Progenitor cell of endocrine pancreas (in vitro differentiated cells): ENCODE measurements at regions not wholly inside any gene's neighbourhood (a gene's known extent, or its start where the extent isn't known, plus 50 kb on each side); places are given as distances from the start of the nearest gene placed in this dataset.
"Not testable (repeated sequence)": the region's sequence is repeated elsewhere in the genome, so short reads cannot be mapped to it uniquely, and the experiment has no call there.

Experiments
- DNase-seq: peaks from one replicate; pipeline ENCODE4 v3.0.0; 2021; ENCODE audit warnings: low spot score; ENCODE audit not compliant: unreplicated experiment
- H3K27ac Mint-ChIP-seq: 2 replicates; pipeline ENCODE4 v1.8.0; 2021; ENCODE audit warnings: mild to moderate bottlenecking, moderate library complexity, mixed read lengths
- H3K27me3 Mint-ChIP-seq: 2 replicates; pipeline ENCODE4 v1.8.0; 2021; ENCODE audit warnings: mixed read lengths
- H3K36me3 Mint-ChIP-seq: 2 replicates; pipeline ENCODE4 v1.8.0; 2022; ENCODE audit warnings: mixed read lengths; ENCODE audit not compliant: insufficient read depth
- H3K4me1 Mint-ChIP-seq: 2 replicates; pipeline ENCODE4 v1.8.0; 2021; ENCODE audit warnings: low read depth, mixed read lengths
- H3K4me3 Mint-ChIP-seq: 2 replicates; pipeline ENCODE4 v1.8.0; 2021; ENCODE audit warnings: low read depth, mild to moderate bottlenecking, moderate library complexity, mixed read lengths
- H3K9me3 Mint-ChIP-seq: 2 replicates; pipeline ENCODE4 v1.8.0; 2021; ENCODE audit warnings: low read depth, mixed read lengths
- CTCF ChIP-seq: fragments of 200-600 bp; sonication (generic); IDR thresholded peaks from one replicate; pipeline ENCODE4 v1.5.0; 2021; ENCODE audit warnings: antibody characterized with exemption, mild to moderate bottlenecking; ENCODE audit not compliant: unreplicated experiment

- Mint-ChIP-seq H3K4me3 (no peak overlapping the region), H3K4me1 (peaks cover 24% of the 10 kb centered on the region), H3K27me3 (no peaks in the 10 kb centered on the region), H3K27ac (no peak overlapping the region), H3K9me3 (no peaks in the 10 kb centered on the region), H3K36me3 (no peaks in the 10 kb centered on the region)
- no peak for TF ChIP-seq CTCF
- DNase-seq = no peak
Measured at GRCh38 chr21:15291621-15292266, 226.9 kb upstream of the NRIP1 start.

- no peak for TF ChIP-seq CTCF
- Mint-ChIP-seq H3K27ac (peak overlapping the region; percentile 92), H3K4me3 (peak overlapping the region; percentile 2), H3K9me3 (no peaks in the 10 kb centered on the region), H3K27me3 (no peaks in the 10 kb centered on the region), H3K4me1 (peaks cover 24% of the 10 kb centered on the region), H3K36me3 (no peaks in the 10 kb centered on the region)
- DNase-seq = no peak
Measured at GRCh38 chr21:15293240-15293639, 228.4 kb upstream of the NRIP1 start.

- no peaks in the 10 kb centered on the region for H3K27me3 Mint-ChIP-seq
- no peak for DNase-seq
- peaks cover 3% of the 10 kb centered on the region for H3K9me3 Mint-ChIP-seq
- TF ChIP-seq CTCF = no peak
- H3K27ac Mint-ChIP-seq = no peak overlapping the region
- no peak overlapping the region for H3K4me3 Mint-ChIP-seq
- H3K36me3 Mint-ChIP-seq = peaks cover 2% of the 10 kb centered on the region
- peaks cover 23% of the 10 kb centered on the region for H3K4me1 Mint-ChIP-seq
Measured at GRCh38 chr21:15295875-15296274, 231.1 kb upstream of the NRIP1 start.

- no peak overlapping the region for H3K4me3 Mint-ChIP-seq
Measured at GRCh38 chr21:15297824-15298223, 233.0 kb upstream of the NRIP1 start.

GRCh38 chr21:15298306-15298705, 233.5 kb upstream of the NRIP1 start:
- Mint-ChIP-seq H3K9me3 (peaks cover 11% of the 10 kb centered on the region), H3K27ac (no peak overlapping the region), H3K36me3 (peaks cover 2% of the 10 kb centered on the region), H3K27me3 (no peaks in the 10 kb centered on the region), H3K4me3 (no peak overlapping the region), H3K4me1 (peaks cover 3% of the 10 kb centered on the region)
- no peak for TF ChIP-seq CTCF
- no peak for DNase-seq

More at GRCh38 chr21:15297824-15298223, 233.0 kb upstream of the NRIP1 start:
- no peak for TF ChIP-seq CTCF
- H3K27ac Mint-ChIP-seq = no peak overlapping the region
- peaks cover 2% of the 10 kb centered on the region for H3K36me3 Mint-ChIP-seq
- peaks cover 7% of the 10 kb centered on the region for H3K4me1 Mint-ChIP-seq
- H3K9me3 Mint-ChIP-seq = peaks cover 11% of the 10 kb centered on the region
- H3K27me3 Mint-ChIP-seq = no peaks in the 10 kb centered on the region
- no peak for DNase-seq

GRCh38 chr21:15298755-15299154, 234.0 kb upstream of the NRIP1 start:
- not testable (repeated sequence) for H3K4me3 Mint-ChIP-seq, H3K27me3 Mint-ChIP-seq, H3K36me3 Mint-ChIP-seq, DNase-seq, H3K27ac Mint-ChIP-seq, H3K4me1 Mint-ChIP-seq
- peaks cover 11% of the 10 kb centered on the region for H3K9me3 Mint-ChIP-seq
